Kidney (tissue), 13 donors: ENCODE measurements at regions not wholly inside any gene's neighbourhood (a gene's known extent, or its start where the extent isn't known, plus 50 kb on each side); places are given as distances from the start of the nearest gene placed in this dataset.

Experiments used
- DNase-seq, 5 donors: peaks; one replicate each; pipeline ENCODE4 v3.0.0-alpha.2; 2013 to 2020
- FAIRE-seq: peaks from 2 replicates; lab custom pipeline; 2012; peaks lifted over from hg19 to GRCh38; lab: Jason Lieb, UNC
- H3K27ac ChIP-seq, 2 donors: one replicate each; pipeline ENCODE4 v1.7.0; 2013; ENCODE audit warnings: low read depth in 2 of 2, low read length in 2 of 2, inconsistent platforms in 1 of 2
- H3K27me3 ChIP-seq: one replicate; pipeline ENCODE4 v1.7.1; 2013; ENCODE audit warnings: low read length, inconsistent platforms; ENCODE audit not compliant: control insufficient read depth, insufficient read depth
- H3K36me3 ChIP-seq, 3 donors: one replicate each; pipeline versions ENCODE4 v1.7.0 to v1.7.1; 2013; ENCODE audit warnings: low read length in 3 of 3, control low read depth in 1 of 3, inconsistent platforms in 1 of 3; ENCODE audit not compliant: insufficient read depth in 3 of 3, control insufficient read depth in 2 of 3
- H3K4me1 ChIP-seq, 3 donors: one replicate each; pipeline versions ENCODE4 v1.7.0 to v1.7.1; 2013; ENCODE audit warnings: low read length in 3 of 3, inconsistent platforms in 1 of 3, low read depth in 1 of 3; ENCODE audit not compliant: control insufficient read depth in 2 of 3, insufficient read depth in 2 of 3
- H3K4me3 ChIP-seq, 3 donors: one replicate each; pipeline versions ENCODE4 v1.7.0 to v1.8.1; 2013; ENCODE audit warnings: low read length in 3 of 3, control low read depth in 1 of 3, inconsistent platforms in 1 of 3
- H3K9ac ChIP-seq, 3 donors: one replicate each; pipeline versions ENCODE4 v1.7.0 to v1.7.1; 2013; ENCODE audit warnings: low read length in 3 of 3, control low read depth in 1 of 3, inconsistent platforms in 1 of 3
- H3K9me3 ChIP-seq, 3 donors: one replicate each; pipeline versions ENCODE4 v1.7.0 to v1.7.1; 2013; ENCODE audit warnings: low read length in 3 of 3, control low read depth in 1 of 3, inconsistent platforms in 1 of 3; ENCODE audit not compliant: control insufficient read depth in 2 of 3, insufficient read depth in 1 of 3
- intact Hi-C: fragments of 100-400 bp; cut with DNase I; formaldehyde crosslinking; loops from one replicate; pipeline ENCODE4 v1.11.1; 2022
- TF ChIP-seq, protein P1 (sequence below): IDR thresholded peaks from 3 replicates; pipeline ENCODE4 v1.5.1; 2012; ENCODE audit warnings: mild to moderate bottlenecking, moderate library complexity, borderline replicate concordance; ENCODE audit not compliant: insufficient read depth; ENCODE audit errors: extremely low read depth
- donor health status: control.
- donor health status: control.
- donor health status: control.
- donor health status: control.
- donor health status: control.
- donor health status: DM: yes; HTN: yes; CAD: no.
- donor health status: Normal renal cell carcinoma (clear cell type).

- no peak overlapping the region for H3K4me3 ChIP-seq
- H3K9me3 ChIP-seq, result no peaks in the 10 kb centered on the region
- H3K4me1 ChIP-seq, result no peaks in the 10 kb centered on the region
- H3K27ac ChIP-seq, result no peak overlapping the region
- no peaks in the 10 kb centered on the region for H3K36me3 ChIP-seq
- no peaks in the 10 kb centered on the region for H3K27me3 ChIP-seq
- FAIRE-seq, result no peak
- DNase-seq, result no peak
- TF ChIP-seq, protein P1, sequence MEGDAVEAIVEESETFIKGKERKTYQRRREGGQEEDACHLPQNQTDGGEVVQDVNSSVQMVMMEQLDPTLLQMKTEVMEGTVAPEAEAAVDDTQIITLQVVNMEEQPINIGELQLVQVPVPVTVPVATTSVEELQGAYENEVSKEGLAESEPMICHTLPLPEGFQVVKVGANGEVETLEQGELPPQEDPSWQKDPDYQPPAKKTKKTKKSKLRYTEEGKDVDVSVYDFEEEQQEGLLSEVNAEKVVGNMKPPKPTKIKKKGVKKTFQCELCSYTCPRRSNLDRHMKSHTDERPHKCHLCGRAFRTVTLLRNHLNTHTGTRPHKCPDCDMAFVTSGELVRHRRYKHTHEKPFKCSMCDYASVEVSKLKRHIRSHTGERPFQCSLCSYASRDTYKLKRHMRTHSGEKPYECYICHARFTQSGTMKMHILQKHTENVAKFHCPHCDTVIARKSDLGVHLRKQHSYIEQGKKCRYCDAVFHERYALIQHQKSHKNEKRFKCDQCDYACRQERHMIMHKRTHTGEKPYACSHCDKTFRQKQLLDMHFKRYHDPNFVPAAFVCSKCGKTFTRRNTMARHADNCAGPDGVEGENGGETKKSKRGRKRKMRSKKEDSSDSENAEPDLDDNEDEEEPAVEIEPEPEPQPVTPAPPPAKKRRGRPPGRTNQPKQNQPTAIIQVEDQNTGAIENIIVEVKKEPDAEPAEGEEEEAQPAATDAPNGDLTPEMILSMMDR, result no peak
- no peak overlapping the region for H3K9ac ChIP-seq
- intact Hi-C loops, result no loop called here
Measured at GRCh38 chr15:35722501-35722900, 176.5 kb upstream of the DPH6 start.

GRCh38 chr15:35723120-35723847 lies 177.3 kb upstream of the DPH6 start:
- DNase-seq, result no peak
- no peak for FAIRE-seq
- no peak overlapping the region for H3K9ac ChIP-seq
- intact Hi-C loops, result no loop called here
- H3K4me3 ChIP-seq, result no peak overlapping the region
- no peaks in the 10 kb centered on the region for H3K4me1 ChIP-seq
- no peaks in the 10 kb centered on the region for H3K27me3 ChIP-seq
- no peak overlapping the region for H3K27ac ChIP-seq
- no peaks in the 10 kb centered on the region for H3K36me3 ChIP-seq
- no peaks in the 10 kb centered on the region for H3K9me3 ChIP-seq
- TF ChIP-seq, protein P1, result no peak

DNA sequence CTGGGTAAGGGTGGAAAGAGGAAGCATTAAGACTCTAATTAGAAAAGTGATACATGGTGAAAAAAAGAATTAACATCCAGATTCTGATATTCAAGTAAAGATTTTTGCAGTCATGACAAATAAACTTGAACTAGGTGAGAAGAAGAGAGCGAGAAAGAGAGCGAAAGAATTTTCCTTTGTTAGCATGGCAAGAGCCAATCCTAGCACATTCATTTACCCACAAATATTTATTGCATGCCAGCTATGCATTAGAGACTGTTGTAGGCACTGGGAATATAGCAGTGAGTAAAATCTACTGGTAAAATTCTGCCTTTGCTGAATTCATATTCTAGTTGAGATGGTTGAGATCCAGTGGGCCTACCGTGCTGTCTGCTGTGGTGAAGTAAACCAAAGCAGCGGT lies 177.9 kb upstream of the DPH6 start:
- no peak for FAIRE-seq
- no peak overlapping the region for H3K27ac ChIP-seq
- no peak overlapping the region for H3K4me3 ChIP-seq
- intact Hi-C loops, result no loop called here
- H3K4me1 ChIP-seq, result no peaks in the 10 kb centered on the region
- H3K9me3 ChIP-seq, result no peaks in the 10 kb centered on the region
- DNase-seq, result no peak
- TF ChIP-seq, protein P1, result no peak
- H3K36me3 ChIP-seq, result no peaks in the 10 kb centered on the region
- no peaks in the 10 kb centered on the region for H3K27me3 ChIP-seq
- no peak overlapping the region for H3K9ac ChIP-seq

GRCh38 chr15:35724626-35725025 lies 178.7 kb upstream of the DPH6 start:
- no peaks in the 10 kb centered on the region for H3K27me3 ChIP-seq
- H3K4me1 ChIP-seq, result no peaks in the 10 kb centered on the region
- DNase-seq, result no peak
- no peak overlapping the region for H3K27ac ChIP-seq
- no peak overlapping the region for H3K4me3 ChIP-seq
- H3K36me3 ChIP-seq, result no peaks in the 10 kb centered on the region
- TF ChIP-seq, protein P1, result no peak
- no peaks in the 10 kb centered on the region for H3K9me3 ChIP-seq
- H3K9ac ChIP-seq, result no peak overlapping the region
- intact Hi-C loops, result no loop called here
- FAIRE-seq, result no peak
